ENCODE measurements at regions not wholly inside any gene's neighbourhood (a gene's known extent, or its start where the extent isn't known, plus 50 kb on each side); places are given as distances from the start of the nearest gene placed in this dataset.

GRCh38 chr5:125398466-125398865 lies 652.0 kb upstream of the ZNF608 start:
- H3K36me3 ChIP-seq, result no peaks in the 10 kb centered on the region
- WGBS, 2 donors, result 74 to 83% methylated on average over 2 of the region's 2 CpGs
- no peak overlapping the region for H3K27ac ChIP-seq
- H3K4me3 ChIP-seq, result no peak overlapping the region
- peaks cover 0 to 4% (median 0%) of the 10 kb centered on the region in 4 donors for H3K9me3 ChIP-seq
- no peak for DNase-seq (ENCODE audit: low spot score in 2 of 2)
- H3K4me1 ChIP-seq, result no peaks in the 10 kb centered on the region
- TF ChIP-seq EP300 (IDR thresholded peaks at IDR 0.05) (no peak), CTCF (IDR thresholded peaks at IDR 0.05) (no peak), POLR2A (IDR thresholded peaks at IDR 0.05) (no peak)
- no peaks in the 10 kb centered on the region for H3K27me3 ChIP-seq

GRCh38 chr5:125399885-125400284 lies 653.4 kb upstream of the ZNF608 start:
- H3K27ac ChIP-seq, result no peak overlapping the region
- no peak for DNase-seq (ENCODE audit: low spot score in 2 of 2)
- no peak overlapping the region for H3K4me3 ChIP-seq
- H3K36me3 ChIP-seq, result no peaks in the 10 kb centered on the region
- H3K4me1 ChIP-seq, result no peaks in the 10 kb centered on the region
- peaks cover 0 to 4% (median 0%) of the 10 kb centered on the region in 4 donors for H3K9me3 ChIP-seq
- TF ChIP-seq CTCF (IDR thresholded peaks at IDR 0.05), result no peak
- TF ChIP-seq POLR2A (IDR thresholded peaks at IDR 0.05), result no peak
- no peak for TF ChIP-seq EP300 (IDR thresholded peaks at IDR 0.05)
- no peaks in the 10 kb centered on the region for H3K27me3 ChIP-seq
- WGBS, 2 donors, result 95 to 97% methylated on average over 3 of the region's 3 CpGs

- no peaks in the 10 kb centered on the region for H3K4me1 ChIP-seq
- DNase-seq (ENCODE audit: low spot score in 2 of 2), result no peak
- WGBS, 2 donors, result 85 to 90% methylated on average over 5 of the region's 5 CpGs
- H3K27me3 ChIP-seq, result no peaks in the 10 kb centered on the region
- no peaks in the 10 kb centered on the region for H3K9me3 ChIP-seq
- no peak overlapping the region for H3K4me3 ChIP-seq
- H3K36me3 ChIP-seq, result no peaks in the 10 kb centered on the region
- no peak overlapping the region for H3K27ac ChIP-seq
- TF ChIP-seq EP300 (IDR thresholded peaks at IDR 0.05), result no peak
- TF ChIP-seq POLR2A (IDR thresholded peaks at IDR 0.05), result no peak
- no peak for TF ChIP-seq CTCF (IDR thresholded peaks at IDR 0.05)
Measured at GRCh38 chr5:125401724-125402622, 655.5 kb upstream of the ZNF608 start.

GRCh38 chr5:125402787-125403186 lies 656.3 kb upstream of the ZNF608 start:
- Histone ChIP-seq H3K36me3 (no peaks in the 10 kb centered on the region), H3K9me3 (no peaks in the 10 kb centered on the region), H3K27me3 (no peaks in the 10 kb centered on the region), H3K4me3 (no peak overlapping the region), H3K4me1 (no peaks in the 10 kb centered on the region), H3K27ac (no peak overlapping the region)
- no peak for DNase-seq (ENCODE audit: low spot score in 2 of 2)
- no peak for TF ChIP-seq CTCF (IDR thresholded peaks at IDR 0.05)
- no peak for TF ChIP-seq EP300 (IDR thresholded peaks at IDR 0.05)
- no peak for TF ChIP-seq POLR2A (IDR thresholded peaks at IDR 0.05)
- 65 to 78% methylated on average over 4 of the region's 4 CpGs for WGBS, 2 donors

- no peaks in the 10 kb centered on the region for H3K27me3 ChIP-seq
- no peak overlapping the region for H3K27ac ChIP-seq
- H3K4me3 ChIP-seq, result no peak overlapping the region
- H3K9me3 ChIP-seq, result no peaks in the 10 kb centered on the region
- no peaks in the 10 kb centered on the region for H3K36me3 ChIP-seq
- DNase-seq (ENCODE audit: low spot score in 2 of 2), result no peak
- TF ChIP-seq EP300 (IDR thresholded peaks at IDR 0.05) (no peak), CTCF (IDR thresholded peaks at IDR 0.05) (no peak), POLR2A (IDR thresholded peaks at IDR 0.05) (no peak)
- H3K4me1 ChIP-seq, result peaks cover 0 to 8% (median 0%) of the 10 kb centered on the region in 4 donors
- WGBS, 2 donors, result 83 to 90% methylated on average over 5 of the region's 5 CpGs
Measured at GRCh38 chr5:125404056-125404455, 657.6 kb upstream of the ZNF608 start.

Data from tibial nerve (tissue), 4 donors.